ENCODE measurements at regions not wholly inside any gene's neighbourhood (a gene's known extent, or its start where the extent isn't known, plus 50 kb on each side); places are given as distances from the start of the nearest gene placed in this dataset.
"Not testable (repeated sequence)": the region's sequence is repeated elsewhere in the genome, so short reads cannot be mapped to it uniquely, and the experiment has no call there.

DNA sequence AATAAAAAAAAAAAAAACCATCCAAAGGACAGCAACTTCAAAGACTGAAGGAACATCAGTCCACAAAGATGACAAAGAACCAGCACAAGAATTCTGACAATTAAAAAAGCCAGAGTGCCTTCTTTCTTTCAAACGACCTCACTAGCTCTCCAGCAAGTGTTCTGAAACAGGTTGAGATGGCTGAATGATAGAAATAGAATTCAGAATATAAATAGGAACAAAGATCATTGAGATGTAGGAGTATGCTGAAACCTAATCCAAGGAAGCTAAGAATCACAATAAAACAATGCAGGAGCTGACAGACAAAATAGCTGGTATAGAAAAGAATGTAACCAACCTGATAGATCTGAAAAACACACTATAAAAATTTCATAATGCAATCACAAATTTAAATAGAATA, 218.2 kb downstream of the GIPC2 start:
- Mint-ChIP-seq H3K4me3 (no peak overlapping the region), H3K4me1 (no peaks in the 10 kb centered on the region), H3K27me3 (no peaks in the 10 kb centered on the region), H3K27ac (no peak overlapping the region), H3K36me3 (ENCODE audit: low read depth) (no peaks in the 10 kb centered on the region)
- no peaks in the 10 kb centered on the region for H3K9me3 ChIP-seq (ENCODE audit: control insufficient read depth, low read length, poor library complexity, severe bottlenecking)
- ATAC-seq (no peak), DNase-seq (no peak)

- no peak for DNase-seq
- no peak for ATAC-seq
- no peaks in the 10 kb centered on the region for H3K27me3 Mint-ChIP-seq
- H3K36me3 Mint-ChIP-seq (ENCODE audit: low read depth) = no peaks in the 10 kb centered on the region
- no peaks in the 10 kb centered on the region for H3K4me1 Mint-ChIP-seq
- no peaks in the 10 kb centered on the region for H3K9me3 ChIP-seq (ENCODE audit: control insufficient read depth, low read length, poor library complexity, severe bottlenecking)
- H3K4me3 Mint-ChIP-seq = no peak overlapping the region
- H3K27ac Mint-ChIP-seq = no peak overlapping the region
Observed at GRCh38 chr1:78267513-78268218, 221.9 kb downstream of the GIPC2 start.

DNA sequence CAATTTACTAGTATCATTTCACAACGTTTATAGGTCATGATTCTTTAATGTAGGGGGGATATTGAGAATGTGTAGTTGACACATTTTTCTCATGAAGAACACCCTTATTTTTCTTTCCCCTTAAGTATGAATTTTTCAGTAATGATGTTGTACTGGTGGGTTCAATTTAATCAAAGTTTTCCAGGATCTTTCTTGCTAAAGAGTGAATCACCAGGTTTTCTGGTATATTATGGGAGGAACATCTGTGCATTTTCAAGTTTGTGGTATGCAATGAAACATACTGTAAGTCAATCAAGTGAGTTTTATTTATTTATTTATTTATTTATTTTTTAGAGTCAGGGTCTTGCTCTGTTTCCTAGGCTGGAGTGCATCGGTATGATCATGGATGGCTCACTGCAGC, 221.2 kb upstream of the PTGFR start:
- no peaks in the 10 kb centered on the region for H3K27me3 Mint-ChIP-seq
- DNase-seq (no peak), ATAC-seq (no peak)
- H3K4me3 Mint-ChIP-seq = no peak overlapping the region
- H3K9me3 ChIP-seq (ENCODE audit: control insufficient read depth, low read length, poor library complexity, severe bottlenecking) = no peaks in the 10 kb centered on the region
- H3K27ac Mint-ChIP-seq = no peak overlapping the region
- H3K4me1 Mint-ChIP-seq = no peaks in the 10 kb centered on the region
- no peaks in the 10 kb centered on the region for H3K36me3 Mint-ChIP-seq (ENCODE audit: low read depth)

DNA sequence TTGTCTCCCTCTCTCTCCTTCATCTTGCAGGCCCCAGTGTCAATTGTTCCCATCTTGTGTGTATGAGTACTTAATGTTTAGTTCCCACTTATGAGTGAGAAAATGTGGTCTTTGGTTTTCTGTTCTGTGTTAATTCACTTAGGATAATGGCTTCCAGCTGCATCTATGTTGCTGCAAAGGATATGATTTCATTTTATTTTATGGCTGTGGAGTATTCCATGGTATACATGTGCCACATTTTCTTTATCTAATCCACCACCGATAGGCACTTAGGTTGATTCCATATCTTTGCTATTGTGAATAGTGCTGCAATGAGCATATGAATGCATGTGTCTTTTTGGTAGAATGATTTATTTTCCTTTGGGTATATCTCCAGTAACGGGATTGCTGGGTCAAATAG, 219.4 kb upstream of the PTGFR start:
- not testable (repeated sequence) for H3K9me3 ChIP-seq (ENCODE audit: control insufficient read depth, low read length, poor library complexity, severe bottlenecking); H3K36me3 Mint-ChIP-seq (ENCODE audit: low read depth); H3K27me3 Mint-ChIP-seq; ATAC-seq; DNase-seq; H3K27ac Mint-ChIP-seq; H3K4me3 Mint-ChIP-seq; H3K4me1 Mint-ChIP-seq

DNA sequence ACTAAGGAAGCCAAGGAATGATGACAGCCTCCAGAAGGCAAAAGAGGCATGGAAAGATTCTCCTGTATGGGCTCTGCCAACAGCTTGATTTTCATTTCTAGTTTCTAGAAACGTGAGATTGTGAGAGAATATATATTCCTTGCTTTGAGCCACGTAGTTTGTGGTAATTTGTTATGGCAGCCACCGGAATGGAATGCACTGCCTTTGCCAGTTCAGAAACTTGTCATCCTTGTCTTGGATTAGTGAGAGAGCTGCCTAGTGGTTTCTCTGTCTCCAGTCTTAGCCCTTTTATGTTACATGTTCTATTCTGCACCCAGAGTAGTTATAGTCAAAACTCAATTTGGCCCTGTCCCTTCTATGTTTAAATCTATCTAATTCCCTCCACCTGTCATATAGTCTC, 216.0 kb upstream of the PTGFR start:
- Mint-ChIP-seq H3K27me3 (no peaks in the 10 kb centered on the region), H3K36me3 (ENCODE audit: low read depth) (no peaks in the 10 kb centered on the region), H3K27ac (no peak overlapping the region), H3K4me3 (no peak overlapping the region), H3K4me1 (no peaks in the 10 kb centered on the region)
- ATAC-seq = no peak
- no peaks in the 10 kb centered on the region for H3K9me3 ChIP-seq (ENCODE audit: control insufficient read depth, low read length, poor library complexity, severe bottlenecking)
- no peak for DNase-seq

GRCh38 chr1:78275456-78275855, 215.3 kb upstream of the PTGFR start:
- H3K4me3 Mint-ChIP-seq = no peak overlapping the region
- no peak for ATAC-seq
- H3K9me3 ChIP-seq (ENCODE audit: control insufficient read depth, low read length, poor library complexity, severe bottlenecking) = no peaks in the 10 kb centered on the region
- no peak overlapping the region for H3K27ac Mint-ChIP-seq
- H3K4me1 Mint-ChIP-seq = no peaks in the 10 kb centered on the region
- no peaks in the 10 kb centered on the region for H3K36me3 Mint-ChIP-seq (ENCODE audit: low read depth)
- no peaks in the 10 kb centered on the region for H3K27me3 Mint-ChIP-seq
- DNase-seq = no peak

GRCh38 chr1:78275906-78276685, 214.7 kb upstream of the PTGFR start:
- no peak overlapping the region for H3K27ac Mint-ChIP-seq
- H3K36me3 Mint-ChIP-seq (ENCODE audit: low read depth) = no peaks in the 10 kb centered on the region
- no peak overlapping the region for H3K4me3 Mint-ChIP-seq
- no peaks in the 10 kb centered on the region for H3K4me1 Mint-ChIP-seq
- H3K9me3 ChIP-seq (ENCODE audit: control insufficient read depth, low read length, poor library complexity, severe bottlenecking) = no peaks in the 10 kb centered on the region
- DNase-seq (no peak), ATAC-seq (no peak)
- H3K27me3 Mint-ChIP-seq = no peaks in the 10 kb centered on the region

GRCh38 chr1:78277253-78277652, 213.5 kb upstream of the PTGFR start:
- Mint-ChIP-seq H3K27me3 (no peaks in the 10 kb centered on the region), H3K36me3 (ENCODE audit: low read depth) (no peaks in the 10 kb centered on the region), H3K4me1 (no peaks in the 10 kb centered on the region), H3K4me3 (no peak overlapping the region), H3K27ac (no peak overlapping the region)
- no peak for DNase-seq
- ATAC-seq = no peak
- no peaks in the 10 kb centered on the region for H3K9me3 ChIP-seq (ENCODE audit: control insufficient read depth, low read length, poor library complexity, severe bottlenecking)

GRCh38 chr1:78279051-78279450, 211.7 kb upstream of the PTGFR start:
- DNase-seq = no peak
- H3K36me3 Mint-ChIP-seq (ENCODE audit: low read depth) = no peaks in the 10 kb centered on the region
- no peaks in the 10 kb centered on the region for H3K9me3 ChIP-seq (ENCODE audit: control insufficient read depth, low read length, poor library complexity, severe bottlenecking)
- no peak overlapping the region for H3K27ac Mint-ChIP-seq
- H3K4me3 Mint-ChIP-seq = no peak overlapping the region
- H3K4me1 Mint-ChIP-seq = no peaks in the 10 kb centered on the region
- no peak for ATAC-seq
- no peaks in the 10 kb centered on the region for H3K27me3 Mint-ChIP-seq

- no peaks in the 10 kb centered on the region for H3K4me1 Mint-ChIP-seq
- ATAC-seq = no peak
- no peaks in the 10 kb centered on the region for H3K9me3 ChIP-seq (ENCODE audit: control insufficient read depth, low read length, poor library complexity, severe bottlenecking)
- DNase-seq = no peak
- no peak overlapping the region for H3K4me3 Mint-ChIP-seq
- H3K27ac Mint-ChIP-seq = no peak overlapping the region
- H3K27me3 Mint-ChIP-seq = peaks cover 6% of the 10 kb centered on the region
- H3K36me3 Mint-ChIP-seq (ENCODE audit: low read depth) = no peaks in the 10 kb centered on the region
Observed at GRCh38 chr1:78280626-78281025, 210.1 kb upstream of the PTGFR start.

GRCh38 chr1:78281580-78281979, 209.2 kb upstream of the PTGFR start:
- Mint-ChIP-seq H3K27ac (no peak overlapping the region), H3K36me3 (ENCODE audit: low read depth) (no peaks in the 10 kb centered on the region), H3K4me3 (no peak overlapping the region), H3K4me1 (no peaks in the 10 kb centered on the region), H3K27me3 (peaks cover 6% of the 10 kb centered on the region)
- DNase-seq = no peak
- ATAC-seq = no peak
- H3K9me3 ChIP-seq (ENCODE audit: control insufficient read depth, low read length, poor library complexity, severe bottlenecking) = no peaks in the 10 kb centered on the region

- DNase-seq = no peak
- H3K4me3 Mint-ChIP-seq = no peak overlapping the region
- no peaks in the 10 kb centered on the region for H3K4me1 Mint-ChIP-seq
- H3K27me3 Mint-ChIP-seq = peaks cover 6% of the 10 kb centered on the region
- ATAC-seq = no peak
- H3K36me3 Mint-ChIP-seq (ENCODE audit: low read depth) = no peaks in the 10 kb centered on the region
- H3K9me3 ChIP-seq (ENCODE audit: control insufficient read depth, low read length, poor library complexity, severe bottlenecking) = no peaks in the 10 kb centered on the region
- H3K27ac Mint-ChIP-seq = no peak overlapping the region
Observed at GRCh38 chr1:78283691-78284090, 207.1 kb upstream of the PTGFR start.

DNA sequence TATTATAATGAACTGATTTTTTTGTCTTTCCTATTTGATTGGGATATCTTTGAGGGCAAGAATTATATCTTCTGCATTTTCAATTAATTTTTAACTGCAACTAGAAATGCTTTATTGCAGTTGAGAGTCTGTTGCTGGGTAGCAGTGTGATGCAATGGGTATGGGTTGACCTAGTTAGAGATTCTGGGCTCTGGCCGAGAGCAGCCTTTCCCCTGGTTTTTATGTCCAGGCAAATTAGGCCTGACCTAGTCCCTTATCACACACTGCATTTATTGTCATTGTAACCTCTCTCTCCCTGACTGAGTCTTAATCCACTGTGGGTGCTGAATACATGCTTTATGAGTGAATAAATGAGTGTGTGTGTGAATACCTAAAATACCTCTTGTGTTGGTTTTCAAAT, 206.4 kb upstream of the PTGFR start:
- Mint-ChIP-seq H3K27ac (no peak overlapping the region), H3K4me3 (no peak overlapping the region), H3K4me1 (no peaks in the 10 kb centered on the region), H3K27me3 (peaks cover 6% of the 10 kb centered on the region), H3K36me3 (ENCODE audit: low read depth) (no peaks in the 10 kb centered on the region)
- ATAC-seq = no peak
- H3K9me3 ChIP-seq (ENCODE audit: control insufficient read depth, low read length, poor library complexity, severe bottlenecking) = no peaks in the 10 kb centered on the region
- no peak for DNase-seq

- Mint-ChIP-seq H3K36me3 (ENCODE audit: low read depth) (no peaks in the 10 kb centered on the region), H3K27ac (no peak overlapping the region), H3K4me1 (no peaks in the 10 kb centered on the region), H3K4me3 (no peak overlapping the region), H3K27me3 (peaks cover 6% of the 10 kb centered on the region)
- no peaks in the 10 kb centered on the region for H3K9me3 ChIP-seq (ENCODE audit: control insufficient read depth, low read length, poor library complexity, severe bottlenecking)
- DNase-seq = no peak
- ATAC-seq = no peak
Observed at GRCh38 chr1:78286686-78287085, 204.1 kb upstream of the PTGFR start.
